Thymus (tissue), 11 donors: ENCODE measurements at regions not wholly inside any gene's neighbourhood (a gene's known extent, or its start where the extent isn't known, plus 50 kb on each side); places are given as distances from the start of the nearest gene placed in this dataset.

Experiments used
- DNase-seq, 9 donors: peaks; one replicate each; pipeline ENCODE4 v3.0.0-alpha.2; 2013; ENCODE audit warnings: low spot score in 9 of 9, low read depth in 6 of 9, missing footprints in 1 of 9
- H3K27ac ChIP-seq, 2 donors: one replicate each; pipeline ENCODE4 v1.5.1; 2013; ENCODE audit warnings: control low read depth in 1 of 2, low read depth in 1 of 2, low read length in 1 of 2, mild to moderate bottlenecking in 1 of 2, moderate library complexity in 1 of 2
- H3K27me3 ChIP-seq, 2 donors: one replicate each; pipeline ENCODE4 v1.5.1; 2013; ENCODE audit warnings: low read length in 1 of 2; ENCODE audit not compliant: control insufficient read depth in 2 of 2, insufficient read depth in 1 of 2
- H3K36me3 ChIP-seq, 2 donors: one replicate each; pipeline ENCODE4 v1.5.1; 2013; ENCODE audit warnings: low read length in 1 of 2, mild to moderate bottlenecking in 1 of 2, moderate library complexity in 1 of 2; ENCODE audit not compliant: control insufficient read depth in 2 of 2, insufficient read depth in 2 of 2
- H3K4me1 ChIP-seq, 2 donors: one replicate each; pipeline ENCODE4 v1.5.1; 2013; ENCODE audit warnings: low read length in 2 of 2; ENCODE audit not compliant: control insufficient read depth in 2 of 2, insufficient read depth in 2 of 2
- H3K4me3 ChIP-seq, 2 donors: one replicate each; pipeline ENCODE4 v1.5.1; 2013; ENCODE audit warnings: low read length in 2 of 2, control low read depth in 1 of 2, mild to moderate bottlenecking in 1 of 2
- H3K9me3 ChIP-seq, 2 donors: one replicate each; pipeline ENCODE4 v1.5.1; 2013; ENCODE audit warnings: low read length in 1 of 2, mild to moderate bottlenecking in 1 of 2; ENCODE audit not compliant: control insufficient read depth in 2 of 2, insufficient read depth in 1 of 2
- WGBS: extraction: QIAGEN DNeasy Blood & Tissue Kit; methylation state at CpG from one replicate; pipeline ENCODE4 v1.1.7; 2013; 5-methylcytosine and 5-hydroxymethylcytosine counted together
- donor health status: healthy.

- H3K27ac ChIP-seq, result no peak overlapping the region
- 95% methylated on average over 9 of the region's 9 CpGs for WGBS
- no peaks in the 10 kb centered on the region for H3K27me3 ChIP-seq
- no peaks in the 10 kb centered on the region for H3K36me3 ChIP-seq
- no peak for DNase-seq
- no peaks in the 10 kb centered on the region for H3K4me1 ChIP-seq
- H3K4me3 ChIP-seq, result no peak overlapping the region
- peaks cover 0 to 3% of the 10 kb centered on the region in 2 donors for H3K9me3 ChIP-seq
Measured at GRCh38 chr5:17719592-17719991, 85.3 kb downstream of the TAF11L14 start.

DNA sequence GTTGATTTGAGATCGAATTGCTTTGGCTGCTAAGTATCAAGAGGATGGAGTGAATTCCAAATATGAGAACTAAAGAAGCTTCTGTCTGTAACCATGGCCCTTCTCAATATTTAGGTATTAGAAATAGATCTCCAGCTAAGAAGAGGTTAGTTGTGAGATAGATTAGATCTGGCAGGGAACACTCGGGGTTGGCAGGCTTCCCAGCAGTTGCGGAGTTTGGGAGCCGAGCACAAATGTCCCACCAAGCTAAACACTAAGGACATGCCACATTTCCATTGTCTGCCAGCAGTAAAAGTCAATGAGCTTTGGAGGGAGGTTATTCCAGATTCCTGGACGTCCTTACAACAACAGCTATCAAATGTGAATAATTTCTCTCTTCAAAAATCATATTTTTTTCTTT is 85.8 kb downstream of the TAF11L14 start:
- H3K4me3 ChIP-seq, result no peak overlapping the region
- H3K27ac ChIP-seq, result no peak overlapping the region
- DNase-seq, result no peak
- WGBS, result 87% methylated on average over 5 of the region's 5 CpGs
- H3K27me3 ChIP-seq, result no peaks in the 10 kb centered on the region
- no peaks in the 10 kb centered on the region for H3K36me3 ChIP-seq
- no peaks in the 10 kb centered on the region for H3K4me1 ChIP-seq
- H3K9me3 ChIP-seq, result peaks cover 0 to 3% of the 10 kb centered on the region in 2 donors

GRCh38 chr5:17723876-17724275 is 89.6 kb downstream of the TAF11L14 start:
- DNase-seq, result no peak
- Histone ChIP-seq H3K27me3 (no peaks in the 10 kb centered on the region), H3K4me3 (no peak overlapping the region), H3K4me1 (no peaks in the 10 kb centered on the region), H3K27ac (no peak overlapping the region), H3K9me3 (peaks cover 0 to 3% of the 10 kb centered on the region in 2 donors), H3K36me3 (no peaks in the 10 kb centered on the region)
- WGBS, result 80% methylated on average over 5 of the region's 5 CpGs

GRCh38 chr5:17727098-17727497 is 92.8 kb downstream of the TAF11L14 start:
- no peaks in the 10 kb centered on the region for H3K9me3 ChIP-seq
- DNase-seq, result no peak
- 93% methylated on average over 3 of the region's 3 CpGs for WGBS
- no peaks in the 10 kb centered on the region for H3K36me3 ChIP-seq
- no peaks in the 10 kb centered on the region for H3K4me1 ChIP-seq
- H3K4me3 ChIP-seq, result no peak overlapping the region
- no peaks in the 10 kb centered on the region for H3K27me3 ChIP-seq
- H3K27ac ChIP-seq, result no peak overlapping the region

GRCh38 chr5:17730421-17730820 is 96.2 kb downstream of the TAF11L14 start:
- H3K36me3 ChIP-seq, result no peaks in the 10 kb centered on the region
- no peaks in the 10 kb centered on the region for H3K27me3 ChIP-seq
- no peaks in the 10 kb centered on the region for H3K4me1 ChIP-seq
- H3K9me3 ChIP-seq, result no peaks in the 10 kb centered on the region
- DNase-seq, result no peak
- no peak overlapping the region for H3K4me3 ChIP-seq
- no peak overlapping the region for H3K27ac ChIP-seq
- WGBS, result 98% methylated on average over 2 of the region's 2 CpGs

- DNase-seq, result no peak
- Histone ChIP-seq H3K36me3 (no peaks in the 10 kb centered on the region), H3K4me3 (no peak overlapping the region), H3K9me3 (no peaks in the 10 kb centered on the region), H3K27me3 (no peaks in the 10 kb centered on the region), H3K4me1 (no peaks in the 10 kb centered on the region), H3K27ac (no peak overlapping the region)
- WGBS, result 81% methylated on average over 3 of the region's 3 CpGs
Measured at GRCh38 chr5:17732351-17732923, 98.2 kb downstream of the TAF11L14 start.

GRCh38 chr5:17734011-17734410 is 99.8 kb downstream of the TAF11L14 start:
- 96% methylated on average over 2 of the region's 2 CpGs for WGBS
- no peak overlapping the region for H3K27ac ChIP-seq
- no peak for DNase-seq

DNA sequence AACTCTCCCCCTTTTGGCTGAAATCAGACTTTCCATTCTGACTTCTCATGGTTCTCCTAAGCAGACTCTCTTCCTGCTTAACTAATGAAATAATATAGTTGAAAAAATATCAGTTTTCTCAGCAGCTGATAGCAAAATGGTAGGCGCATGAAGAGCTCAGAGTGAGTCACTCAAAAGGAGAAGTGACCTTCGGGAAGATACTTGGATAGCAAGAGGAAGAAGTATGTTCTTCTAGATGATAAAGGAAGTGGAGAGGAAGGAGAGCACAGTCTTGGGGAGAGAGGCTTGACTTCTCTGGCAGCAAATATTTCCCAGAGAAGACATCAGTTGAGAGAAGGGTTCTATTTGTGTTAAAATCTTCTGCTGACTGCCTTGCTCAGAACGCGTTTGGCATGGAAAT is 101.5 kb downstream of the TAF11L14 start:
- H3K4me3 ChIP-seq, result no peak overlapping the region
- H3K9me3 ChIP-seq, result no peaks in the 10 kb centered on the region
- WGBS, result 74% methylated on average over 4 of the region's 4 CpGs
- DNase-seq, result no peak
- H3K4me1 ChIP-seq, result no peaks in the 10 kb centered on the region
- H3K27ac ChIP-seq, result no peak overlapping the region
- no peaks in the 10 kb centered on the region for H3K27me3 ChIP-seq
- no peaks in the 10 kb centered on the region for H3K36me3 ChIP-seq

More at GRCh38 chr5:17734011-17734410, 99.8 kb downstream of the TAF11L14 start:
- Histone ChIP-seq H3K9me3 (no peaks in the 10 kb centered on the region), H3K36me3 (no peaks in the 10 kb centered on the region), H3K27me3 (no peaks in the 10 kb centered on the region), H3K4me1 (no peaks in the 10 kb centered on the region), H3K4me3 (no peak overlapping the region)

DNA sequence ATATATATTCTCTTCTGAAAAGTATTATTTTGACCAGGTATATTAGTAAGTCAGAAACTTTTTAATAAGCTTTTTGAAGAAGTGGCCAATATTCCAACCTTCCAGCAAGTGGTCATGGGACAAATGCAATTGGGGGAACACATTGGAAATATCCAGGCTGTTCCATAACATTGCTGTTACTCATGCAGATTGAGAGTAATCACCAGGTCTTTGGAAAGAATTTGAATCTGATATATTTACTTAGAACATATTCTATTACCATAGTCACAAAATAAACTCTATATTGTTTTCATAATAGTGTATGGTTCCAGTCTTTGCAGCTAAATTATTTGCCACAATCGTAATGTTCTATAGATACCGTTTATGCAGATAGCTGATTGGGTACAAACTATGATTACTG is 102.8 kb downstream of the TAF11L14 start:
- H3K4me3 ChIP-seq, result no peak overlapping the region
- 96% methylated on average over 2 of the region's 2 CpGs for WGBS
- H3K9me3 ChIP-seq, result no peaks in the 10 kb centered on the region
- H3K36me3 ChIP-seq, result no peaks in the 10 kb centered on the region
- no peaks in the 10 kb centered on the region for H3K4me1 ChIP-seq
- H3K27ac ChIP-seq, result no peak overlapping the region
- no peaks in the 10 kb centered on the region for H3K27me3 ChIP-seq
- no peak for DNase-seq

GRCh38 chr5:17738446-17738845 is 104.2 kb downstream of the TAF11L14 start:
- 94% methylated on average over 2 of the region's 2 CpGs for WGBS

More at GRCh38 chr5:17738446-17738845, 104.2 kb downstream of the TAF11L14 start:
- H3K27ac ChIP-seq, result no peak overlapping the region
- no peaks in the 10 kb centered on the region for H3K27me3 ChIP-seq
- no peaks in the 10 kb centered on the region for H3K4me1 ChIP-seq
- H3K36me3 ChIP-seq, result no peaks in the 10 kb centered on the region
- no peak for DNase-seq
- no peak overlapping the region for H3K4me3 ChIP-seq
- H3K9me3 ChIP-seq, result no peaks in the 10 kb centered on the region
